ENCODE measurements at regions not wholly inside any gene's neighbourhood (a gene's known extent, or its start where the extent isn't known, plus 50 kb on each side); places are given as distances from the start of the nearest gene placed in this dataset.
A peak's percentile ranks its signal among the peaks of the same experiment; 100 is the strongest.
"Not testable (repeated sequence)": the region's sequence is repeated elsewhere in the genome, so short reads cannot be mapped to it uniquely, and the experiment has no call there.

DNA sequence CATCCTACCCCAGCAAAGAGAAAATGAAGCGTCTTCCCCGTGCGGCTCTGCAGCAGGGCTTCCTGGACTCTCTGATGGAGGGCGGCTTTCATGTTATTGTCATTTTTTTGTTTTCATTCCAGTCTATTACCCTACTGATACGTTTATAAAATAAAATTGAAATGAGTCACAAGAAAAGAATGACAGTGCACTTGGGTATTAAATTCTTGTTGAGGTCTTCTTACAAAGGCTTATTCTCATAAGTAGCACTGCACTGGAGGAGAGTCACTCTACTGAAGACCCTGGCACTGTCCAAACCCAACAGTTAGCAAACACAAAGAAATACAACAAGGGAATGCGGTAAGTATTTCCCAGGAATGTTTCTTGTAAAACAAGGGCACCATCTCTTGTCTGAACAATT lies 379.3 kb downstream of the MAFB start:
- DNase-seq = no peak

DNA sequence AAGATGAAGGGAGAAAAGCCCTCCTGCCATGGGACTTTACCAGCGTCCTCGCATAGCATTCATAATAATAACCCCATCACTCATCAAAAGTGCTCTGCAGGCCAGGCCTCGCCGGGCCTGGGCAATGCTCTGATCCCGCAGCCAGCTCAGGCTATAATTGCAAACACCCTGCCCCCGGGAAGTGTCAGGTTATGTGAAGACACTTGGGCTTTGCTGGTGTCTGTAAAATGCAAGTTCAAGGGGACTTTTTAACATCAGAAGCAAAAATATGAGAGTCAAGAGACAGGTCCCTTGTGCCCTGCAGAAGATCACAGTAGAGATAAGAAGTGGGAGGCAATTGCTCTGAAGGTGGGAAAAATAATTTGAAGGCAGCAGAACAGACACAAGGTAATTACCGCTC lies 381.0 kb downstream of the MAFB start:
- no peak for DNase-seq

DNA sequence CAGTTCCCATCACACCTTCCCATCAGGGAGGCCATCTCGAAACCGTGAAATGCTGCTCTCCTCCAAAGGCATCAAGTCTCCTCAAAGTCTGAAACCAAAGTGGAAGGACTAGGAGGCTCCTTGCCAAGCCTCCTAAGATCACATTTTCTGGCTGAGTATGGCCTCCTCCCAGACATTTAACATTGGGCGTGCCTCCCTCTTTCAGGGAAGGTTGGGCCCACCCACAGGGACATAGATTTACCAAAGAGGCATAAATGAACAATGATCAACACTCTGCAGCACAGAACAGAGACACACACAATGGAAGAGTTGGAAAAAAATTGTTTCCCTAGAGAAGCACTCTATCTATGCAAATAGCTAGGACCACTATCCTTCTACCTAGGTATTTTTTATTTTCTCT lies 381.8 kb downstream of the MAFB start:
- DNase-seq = no peak

DNA sequence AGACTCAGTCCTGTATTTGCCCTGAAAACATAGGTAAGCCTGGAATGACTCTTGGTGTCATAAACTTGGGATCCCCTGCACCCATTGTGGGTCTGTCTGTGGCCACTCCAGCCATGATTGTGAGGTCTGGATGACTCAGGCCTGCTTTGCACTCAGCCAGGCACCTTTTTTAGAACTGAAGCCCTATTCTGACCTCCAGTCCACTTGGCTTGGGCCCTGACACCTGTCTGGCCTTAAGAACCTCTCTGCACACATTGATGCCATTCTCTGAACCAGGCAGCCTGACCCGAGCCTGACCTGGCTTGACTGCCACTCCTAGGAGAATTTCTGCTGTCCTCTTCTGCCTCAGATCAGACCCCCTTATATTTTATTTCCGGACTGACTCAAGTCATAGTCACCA lies 383.7 kb downstream of the MAFB start:
- no peak for DNase-seq

DNA sequence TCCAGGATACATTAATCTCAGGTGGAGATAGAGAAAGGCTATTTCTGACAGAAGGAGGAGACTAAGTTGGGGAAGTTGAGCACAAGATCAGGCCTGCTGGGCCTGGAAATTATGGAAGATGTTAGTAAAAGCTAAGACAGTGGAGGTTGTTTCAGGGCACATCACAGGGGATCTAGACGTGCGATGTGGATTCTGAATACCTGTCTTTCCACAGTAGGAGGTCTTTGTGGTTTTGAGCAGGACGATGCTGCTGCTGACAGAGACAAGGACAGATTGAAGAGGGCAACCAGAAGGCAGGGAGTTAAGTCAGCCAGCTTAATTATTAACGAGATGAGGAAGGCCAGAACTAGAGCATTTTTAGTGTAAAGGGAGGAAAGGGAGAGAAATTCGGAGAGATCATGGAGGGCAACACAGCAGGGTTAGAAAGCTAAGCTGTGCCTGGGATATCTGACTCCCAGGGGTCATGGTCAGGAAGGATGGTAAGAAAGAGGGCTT lies 384.9 kb downstream of the MAFB start:
- no peak for DNase-seq

DNA sequence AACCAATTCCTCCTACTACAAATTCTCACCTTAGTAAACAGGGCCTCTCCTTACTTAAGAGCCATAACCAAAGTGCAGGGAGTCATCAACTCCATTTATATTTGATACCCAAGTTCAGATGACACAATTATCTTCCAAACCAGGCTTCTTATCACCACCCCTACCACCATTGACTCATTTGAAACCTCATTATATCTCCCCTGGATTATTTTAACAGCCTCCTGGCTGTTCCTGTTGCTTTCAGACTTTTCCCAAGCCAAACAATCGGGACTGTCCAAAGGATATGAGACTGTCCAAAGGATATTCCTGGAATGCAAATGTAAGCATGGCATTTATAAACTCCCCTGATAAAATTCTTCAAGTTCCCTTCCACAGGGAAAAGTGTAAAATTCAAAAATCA lies 394.3 kb downstream of the MAFB start:
- no peak for DNase-seq

DNA sequence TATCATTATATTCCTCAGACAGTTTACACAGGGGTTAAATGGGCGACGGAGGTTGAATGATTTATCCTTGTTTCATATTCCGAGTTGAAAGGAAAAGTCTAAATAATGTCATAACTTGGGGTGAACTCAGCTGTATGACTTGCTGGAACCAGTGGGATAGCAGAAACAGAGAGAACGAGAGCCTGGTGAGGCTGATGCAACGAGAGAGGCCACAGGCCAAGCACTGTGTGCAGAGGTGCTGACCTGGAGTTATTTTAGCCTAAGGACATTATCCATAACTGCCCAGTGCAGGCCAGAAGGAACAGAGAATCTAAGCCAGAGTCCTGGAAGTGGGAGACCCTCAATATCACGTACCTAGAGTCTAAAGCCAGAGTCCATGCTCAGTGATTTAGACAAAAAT lies 394.9 kb downstream of the MAFB start:
- no peak for DNase-seq

DNA sequence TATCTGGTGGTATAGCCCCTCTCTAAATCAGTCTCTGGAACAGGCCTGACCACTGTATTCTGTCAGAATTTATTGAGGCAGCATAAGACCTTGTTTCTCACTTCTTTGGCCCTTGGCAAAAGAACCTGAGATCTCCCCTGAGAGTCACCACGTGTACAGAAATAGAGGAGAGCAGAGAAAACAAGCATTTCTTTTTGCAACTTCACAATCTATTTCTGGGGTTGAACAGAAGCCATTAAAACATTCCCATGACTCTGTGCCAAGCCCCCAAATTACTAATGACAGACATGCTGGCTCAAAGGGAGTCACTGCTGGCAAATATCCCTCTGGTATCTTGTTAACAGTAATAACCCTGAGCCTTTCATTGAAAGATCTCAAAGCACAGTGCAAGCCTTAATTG lies 395.3 kb downstream of the MAFB start:
- DNase-seq = no peak

DNA sequence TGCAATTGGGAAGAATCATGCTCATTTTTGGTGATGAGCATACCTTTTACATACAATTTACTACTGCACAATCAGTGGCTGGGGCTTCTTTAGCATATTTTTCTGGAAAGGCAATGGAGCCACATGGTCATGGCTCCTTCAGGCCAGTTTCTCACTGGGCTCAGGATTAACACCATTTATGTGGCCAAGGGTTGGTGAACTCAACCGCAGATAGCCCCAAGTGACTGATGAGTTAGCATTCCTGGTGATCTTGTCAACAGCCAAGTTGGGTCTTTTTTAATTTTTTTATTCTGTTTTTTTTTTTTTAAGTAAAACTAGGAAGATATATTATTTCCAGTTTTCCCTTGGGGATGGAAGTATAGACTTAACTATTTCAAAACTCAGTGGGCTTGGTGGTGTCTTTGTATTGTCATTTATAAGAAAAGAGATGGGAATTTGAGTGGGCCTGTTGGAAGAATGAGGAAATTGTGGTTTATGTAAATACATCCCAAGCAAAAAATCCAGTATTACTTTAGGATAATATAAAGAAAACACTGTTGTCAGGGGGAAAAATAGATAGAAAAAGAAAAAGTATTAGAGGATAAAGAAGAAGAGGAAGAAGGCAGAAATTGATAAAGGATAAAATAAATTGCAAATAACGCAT lies 397.4 kb downstream of the MAFB start:
- DNase-seq = no peak

DNA sequence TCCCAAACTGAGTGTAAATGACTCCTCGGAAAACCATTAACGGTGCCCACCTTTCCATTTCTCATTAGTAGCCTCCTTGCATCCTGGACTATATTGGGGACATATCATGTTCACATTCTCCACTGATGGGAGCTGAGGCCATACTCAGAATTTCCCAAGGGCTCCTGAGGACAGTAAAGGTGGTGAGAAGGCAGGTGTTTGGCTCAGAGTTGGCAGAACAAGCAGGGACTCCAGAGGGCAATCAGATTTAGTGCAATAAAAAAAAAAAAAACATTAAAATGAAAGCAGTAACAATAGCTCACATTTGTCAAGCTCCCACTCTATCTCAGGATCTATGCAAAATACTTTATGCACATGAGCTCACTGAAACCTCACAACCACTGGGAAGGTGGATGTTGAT lies 401.4 kb downstream of the MAFB start:
- DNase-seq = no peak

DNA sequence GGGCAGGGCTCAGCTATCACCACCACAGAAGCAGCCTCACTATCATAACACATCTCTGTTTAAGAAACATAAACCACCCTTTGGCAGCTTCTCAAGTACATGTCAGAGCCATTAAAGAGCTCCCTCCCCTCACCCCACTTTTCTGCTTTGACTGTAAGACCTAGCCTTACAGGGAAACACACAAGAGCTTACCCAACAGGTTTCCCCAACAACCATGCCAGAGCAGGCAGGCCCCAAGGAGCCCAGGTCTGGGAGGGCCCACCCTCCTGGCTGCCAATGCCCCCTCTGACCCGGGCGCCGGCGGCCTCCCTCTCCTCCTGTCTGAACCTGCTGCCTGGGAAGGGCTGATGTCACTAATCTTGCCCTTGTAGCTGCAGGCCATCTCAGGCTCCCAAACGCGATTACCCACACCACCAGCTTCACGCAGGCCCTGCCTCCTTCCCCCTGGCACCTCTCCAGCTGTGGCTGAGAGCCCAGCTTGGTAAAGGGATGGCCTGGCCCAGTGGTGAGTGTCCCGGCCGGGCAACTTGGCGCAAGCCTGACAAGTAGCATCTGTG lies 402.0 kb downstream of the MAFB start:
- DNase-seq = peak; percentile 56

DNA sequence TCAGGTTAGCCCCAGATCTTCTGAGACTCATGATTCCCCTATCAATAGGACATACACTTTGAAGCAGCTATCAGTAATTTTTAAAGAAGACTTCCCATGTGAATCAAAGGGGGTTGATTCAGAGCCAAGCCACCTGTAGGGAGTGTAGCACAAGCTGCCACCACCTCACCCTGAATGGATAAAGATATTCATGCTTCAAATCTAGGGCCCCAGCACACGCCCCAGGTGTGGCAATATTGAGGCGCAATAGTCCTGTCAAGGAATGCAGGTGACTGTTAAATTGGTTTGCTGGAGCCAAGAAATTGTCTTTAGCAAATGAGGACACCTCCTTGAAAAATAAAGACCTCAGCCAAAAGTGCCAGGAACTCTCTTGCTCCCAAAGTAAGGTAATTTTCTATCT lies 404.4 kb downstream of the MAFB start:
- DNase-seq = no peak

DNA sequence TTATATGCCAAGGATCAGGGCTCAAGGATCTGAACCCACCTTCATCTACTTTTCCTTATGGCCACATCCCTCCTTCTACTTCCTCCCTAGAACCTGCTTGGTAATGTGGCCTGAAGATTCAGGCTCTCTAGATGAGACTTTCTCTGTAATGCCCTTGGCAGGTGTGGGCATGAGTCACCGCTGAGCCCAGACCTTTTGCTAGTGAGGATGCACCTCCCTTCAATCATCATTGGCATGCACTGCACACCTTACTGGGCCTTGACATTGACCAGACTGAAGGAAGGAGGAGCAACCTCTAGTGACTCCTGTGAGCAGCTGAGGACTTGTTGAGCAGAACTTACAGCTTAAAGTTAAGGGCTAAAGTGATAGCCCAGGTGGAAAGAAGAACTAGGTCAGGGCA lies 405.3 kb downstream of the MAFB start:
- no peak for DNase-seq

DNA sequence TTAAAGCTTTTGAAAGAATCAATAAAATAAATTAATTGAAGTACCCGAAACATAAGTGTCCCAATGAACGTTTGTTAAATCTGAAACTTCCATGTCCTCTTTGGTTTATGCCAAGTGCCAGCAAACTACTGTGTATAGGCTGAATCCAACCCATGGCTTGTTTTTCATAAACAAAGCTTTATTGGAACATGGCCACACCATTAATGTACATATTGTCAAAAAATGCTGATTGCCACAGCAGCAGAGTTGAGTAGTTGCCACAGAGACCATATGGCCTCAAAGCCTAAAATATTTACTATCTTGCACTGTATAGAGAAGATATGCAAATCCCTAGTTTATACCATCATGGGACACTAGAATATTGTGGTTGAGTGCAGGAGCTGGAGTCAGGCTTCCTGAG lies 406.1 kb downstream of the MAFB start:
- no peak for DNase-seq

DNA sequence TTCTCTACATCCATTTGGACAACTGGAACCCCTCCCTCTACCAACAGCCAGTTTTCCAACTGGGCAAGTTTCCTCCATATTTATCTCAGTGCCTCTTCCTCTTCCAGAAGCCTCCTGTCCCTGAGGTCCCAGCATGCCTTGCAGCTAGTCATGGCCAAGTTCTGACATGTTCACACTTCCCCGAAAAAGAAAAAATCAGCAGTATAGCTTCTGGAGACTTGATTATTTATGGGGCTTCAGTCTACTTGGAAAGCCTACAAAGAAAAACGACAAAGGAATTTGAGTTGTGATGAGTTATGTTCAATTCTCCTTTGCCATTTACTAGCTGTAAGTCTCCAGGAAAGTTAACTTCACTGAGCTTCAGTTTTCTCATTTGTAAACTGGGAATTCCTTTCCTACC lies 406.5 kb downstream of the MAFB start:
- no peak for DNase-seq

DNA sequence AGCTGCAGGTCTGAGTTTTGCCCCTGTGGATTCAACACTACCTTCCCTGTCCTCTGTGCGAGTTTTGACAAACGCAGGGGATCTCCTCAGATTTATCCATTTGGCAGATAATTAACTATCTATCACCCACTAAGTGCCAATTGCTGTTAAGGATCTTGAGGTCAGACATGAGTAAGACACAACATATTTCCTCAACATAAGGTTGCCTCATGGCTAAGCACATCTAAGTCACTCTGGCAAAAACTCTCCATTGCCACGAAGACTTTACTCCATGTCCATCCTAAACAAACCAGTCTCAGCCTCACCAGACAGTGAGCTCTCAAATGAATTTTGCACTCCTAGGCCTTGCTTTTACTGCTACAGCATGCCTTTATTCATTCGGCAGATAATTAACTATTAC lies 408.4 kb downstream of the MAFB start:
- no peak for DNase-seq

DNA sequence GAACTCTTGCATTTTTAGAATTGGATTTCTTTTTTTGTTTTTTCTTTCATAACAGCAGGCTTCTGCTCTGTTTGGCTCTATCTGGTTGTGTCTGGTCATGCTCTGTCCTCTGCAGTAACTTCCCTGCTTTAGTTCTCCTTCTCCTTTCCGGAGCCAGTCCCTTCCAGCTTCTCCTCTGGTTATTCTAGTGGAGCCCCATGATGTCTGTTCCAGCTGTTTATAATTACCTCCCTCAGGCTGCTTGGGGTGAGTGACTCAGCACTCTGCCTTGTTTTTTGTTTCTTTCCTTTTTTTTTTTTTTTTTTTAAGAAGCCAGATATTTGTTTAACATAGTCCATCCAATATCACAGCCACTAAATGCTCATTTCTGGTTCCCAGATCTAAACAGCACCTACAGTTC lies 409.6 kb downstream of the MAFB start:
- DNase-seq = no peak

DNA sequence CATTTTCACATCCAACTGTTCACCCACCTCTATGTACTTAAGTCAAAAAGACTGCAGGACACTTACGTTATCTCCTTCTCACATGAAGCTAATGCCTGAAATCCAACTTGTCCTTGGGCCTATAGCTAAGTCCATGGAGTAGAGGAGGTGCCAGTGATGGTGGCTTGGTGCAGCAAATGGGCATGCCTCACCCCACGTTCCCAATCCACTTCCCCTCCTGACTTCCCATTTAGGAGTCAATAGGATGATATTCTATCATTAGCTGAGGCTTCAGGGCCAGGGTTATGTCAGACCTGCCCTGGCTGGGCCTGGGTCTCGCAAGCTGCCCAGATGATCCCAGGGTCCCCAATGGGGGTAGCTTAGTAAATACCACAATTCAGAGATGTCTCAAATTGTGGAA lies 410.4 kb downstream of the MAFB start:
- no peak for DNase-seq

DNA sequence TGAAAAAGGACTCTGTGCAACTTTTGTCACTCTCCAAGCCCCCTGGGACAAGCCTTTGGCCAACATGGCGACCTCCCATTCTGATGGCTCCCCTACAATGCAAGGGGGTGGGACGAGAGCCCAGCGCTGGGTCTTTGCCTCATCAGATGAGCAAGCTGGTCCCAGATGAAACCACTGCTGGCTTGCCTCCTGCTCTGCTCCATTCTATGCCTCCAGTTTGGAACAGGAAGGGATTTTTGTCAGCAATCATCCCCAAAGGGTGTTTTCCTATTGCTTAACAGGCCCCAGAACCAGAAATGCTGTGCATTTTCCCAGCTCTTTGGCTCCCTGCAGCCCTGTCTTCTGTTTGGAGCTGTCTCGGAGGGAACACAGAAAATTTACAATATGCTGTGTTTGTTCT lies 412.7 kb downstream of the MAFB start:
- no peak for DNase-seq

DNA sequence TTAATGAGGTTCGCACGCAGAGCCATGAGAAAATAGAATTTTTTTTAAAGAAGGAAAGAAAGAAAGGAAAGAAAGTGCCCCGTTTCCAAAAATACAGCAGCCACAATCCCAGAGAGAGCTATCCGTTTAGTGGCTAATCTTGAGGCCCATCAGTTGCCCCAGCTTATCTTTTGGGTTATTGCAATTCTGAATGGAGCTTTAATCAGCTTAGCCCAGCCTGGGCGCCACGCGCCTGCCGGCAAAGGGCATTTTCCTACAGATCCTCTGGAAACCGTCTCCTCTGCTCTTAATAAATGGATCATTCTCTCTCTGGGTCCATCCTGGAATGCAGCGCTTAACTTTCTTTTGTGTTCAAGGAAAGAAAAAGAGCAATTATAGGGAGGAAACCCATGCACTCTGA lies 413.3 kb downstream of the MAFB start:
- no peak for DNase-seq

DNA sequence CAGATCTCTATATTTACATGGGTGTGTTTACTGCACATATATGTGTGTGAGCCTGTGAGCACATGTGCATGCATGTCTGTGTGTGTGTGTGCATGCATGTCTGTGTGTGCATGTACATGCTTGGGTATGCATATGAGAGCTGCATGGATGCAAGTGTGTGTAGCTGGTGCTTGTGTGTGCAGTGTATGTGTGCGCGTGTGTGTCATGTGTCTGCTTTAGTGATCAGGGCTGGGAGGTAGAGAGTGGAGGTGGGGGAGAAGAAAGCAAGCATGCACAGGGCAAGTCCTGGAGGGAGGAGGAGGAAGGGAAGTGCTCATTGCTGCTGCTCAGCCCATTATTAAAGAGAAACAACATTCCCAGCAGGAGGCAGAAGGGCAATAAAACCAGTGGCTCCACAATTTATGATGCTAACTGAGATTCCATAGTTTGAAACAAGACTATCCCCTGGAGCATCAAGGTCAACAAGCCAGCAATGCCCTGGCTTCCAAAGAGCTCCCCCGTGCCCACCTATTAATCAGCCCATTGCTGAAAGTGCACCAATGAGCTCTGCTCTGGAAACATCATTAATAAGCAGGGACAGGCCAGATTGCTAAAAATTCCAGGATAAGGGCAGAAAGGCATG lies 414.0 kb downstream of the MAFB start:
- DNase-seq = no peak

DNA sequence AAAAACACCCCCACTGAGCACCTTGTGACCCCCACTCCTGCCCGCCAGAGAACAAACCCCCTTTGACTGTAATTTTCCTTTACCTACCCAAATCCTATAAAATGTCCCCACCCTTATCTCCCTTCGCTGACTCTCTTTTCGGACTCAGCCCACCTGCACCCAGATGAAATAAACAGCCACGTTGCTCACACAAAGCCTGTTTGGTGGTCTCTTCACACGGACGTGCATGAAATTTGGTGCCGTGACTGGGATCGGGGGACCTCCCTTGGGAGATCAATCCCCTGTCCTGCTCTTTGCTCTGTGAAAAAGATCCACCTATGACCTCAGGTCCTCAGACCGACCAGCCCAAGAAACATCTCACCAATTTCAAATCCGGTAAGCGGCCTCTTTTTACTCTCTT lies 419.8 kb downstream of the MAFB start:
- DNase-seq = not testable (repeated sequence)

DNA sequence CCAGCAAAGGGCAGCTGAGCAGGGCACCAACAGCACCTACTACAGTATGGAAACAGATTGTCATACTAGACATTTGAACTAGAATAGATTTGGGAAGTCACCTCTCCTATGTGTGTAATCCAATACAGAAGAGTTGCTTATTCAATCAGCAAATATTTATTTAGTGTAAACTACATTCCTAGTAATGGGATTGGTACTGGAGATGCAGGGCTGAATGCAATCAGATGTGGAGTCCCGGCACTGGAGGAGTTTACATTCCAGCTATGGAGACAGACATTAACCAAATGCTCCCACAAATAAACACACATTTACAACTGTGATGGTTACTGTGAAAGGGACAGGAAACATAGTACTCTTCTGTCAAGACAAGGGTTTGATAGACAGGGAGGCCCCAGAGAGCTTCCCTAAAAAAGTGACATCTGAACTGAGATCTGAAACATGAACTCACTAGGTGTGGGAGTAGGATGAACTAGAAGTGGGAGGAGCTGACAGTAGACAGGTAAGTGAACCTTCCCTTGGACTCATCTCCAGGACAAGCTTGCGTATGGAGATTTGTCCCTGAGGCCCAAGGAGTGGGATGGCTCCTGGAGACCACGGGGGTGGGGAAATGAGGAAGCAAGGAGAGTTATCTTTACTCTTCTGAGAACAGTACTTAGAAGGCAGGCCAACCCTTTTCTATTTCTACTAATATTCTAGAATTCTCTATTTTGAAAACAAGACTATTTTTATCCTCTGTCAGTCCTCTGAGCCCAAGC lies 420.5 kb downstream of the MAFB start:
- DNase-seq = peak; percentile 5
